NT2/D1 (cell line): ENCODE measurements at regions not wholly inside any gene's neighbourhood (a gene's known extent, or its start where the extent isn't known, plus 50 kb on each side); places are given as distances from the start of the nearest gene placed in this dataset.

ENCODE experiments used
- YY1 ChIP-seq: IDR thresholded peaks from 2 replicates; pipeline ENCODE4 v1.6.1; 2011; ENCODE audit not compliant: insufficient read length, insufficient read depth
- ZNF274 ChIP-seq: IDR thresholded peaks from 2 replicates; pipeline ENCODE4 v1.6.1; 2011; ENCODE audit warnings: mild to moderate bottlenecking, low read depth, low read length

DNA sequence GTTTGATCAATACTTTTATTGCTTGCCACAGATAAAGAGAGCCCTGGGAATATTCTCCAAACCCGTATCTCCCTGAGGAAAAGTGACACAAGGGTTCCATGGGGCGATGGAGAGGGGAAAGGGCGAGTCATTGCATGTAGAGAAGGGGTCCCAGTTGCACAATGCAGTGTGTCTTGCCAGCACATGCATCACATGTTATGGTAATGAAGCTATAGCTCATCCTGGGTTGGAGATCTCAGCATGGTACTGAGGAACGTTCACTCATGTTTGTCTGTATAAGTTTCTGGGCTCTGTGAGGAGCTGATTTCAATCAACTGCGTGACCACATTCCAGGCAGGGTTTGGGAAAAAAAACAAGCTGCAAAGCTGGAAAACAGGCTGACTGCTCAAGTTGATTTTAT lies 220.7 kb upstream of the MC4R start:
- no peak for TF ChIP-seq YY1
- TF ChIP-seq ZNF274: no peak
